Spleen (tissue), 11 donors: ENCODE measurements at regions not wholly inside any gene's neighbourhood (a gene's known extent, or its start where the extent isn't known, plus 50 kb on each side); places are given as distances from the start of the nearest gene placed in this dataset.

ENCODE experiments used
- DNase-seq: peaks from one replicate; pipeline ENCODE4 v3.0.0-alpha.2; 2020
- H3K27ac ChIP-seq, 8 donors: fragments of 200-600 bp; sonication (generic) in 7 of 8; 1 replicate in 4 of 8; 2 replicates in 4 of 8; pipeline versions ENCODE4 v1.5.0 to v1.8.0; 2016 to 2021; ENCODE audit warnings: inconsistent platforms in 4 of 8, mild to moderate bottlenecking in 4 of 8, moderate library complexity in 1 of 8
- H3K27me3 ChIP-seq, 7 donors: fragments of 200-600 bp; sonication (generic) in 6 of 7; replicated peaks in 1 of 7; 1 replicate in 4 of 7; 2 replicates in 3 of 7; pipeline versions ENCODE4 v1.5.0 to v1.8.0; 2016 to 2021; ENCODE audit warnings: inconsistent platforms in 3 of 7, mild to moderate bottlenecking in 1 of 7
- H3K36me3 ChIP-seq, 6 donors: fragments of 200-600 bp; sonication (generic) in 5 of 6; 1 replicate in 4 of 6; 2 replicates in 2 of 6; pipeline versions ENCODE4 v1.5.0 to v1.8.0; 2016 to 2021; ENCODE audit warnings: inconsistent platforms in 2 of 6
- H3K4me1 ChIP-seq, 6 donors: fragments of 200-600 bp; sonication (generic) in 5 of 6; 1 replicate in 3 of 6; 2 replicates in 3 of 6; pipeline versions ENCODE4 v1.5.0 to v1.8.0; 2016 to 2021; ENCODE audit warnings: inconsistent platforms in 3 of 6
- H3K4me3 ChIP-seq, 8 donors: fragments of 200-600 bp; sonication (generic) in 7 of 8; 1 replicate in 4 of 8; 2 replicates in 4 of 8; pipeline versions ENCODE4 v1.5.0 to v1.8.0; 2016 to 2021; ENCODE audit warnings: inconsistent platforms in 4 of 8, mild to moderate bottlenecking in 4 of 8, moderate library complexity in 2 of 8
- H3K9me3 ChIP-seq, 8 donors: fragments of 200-600 bp; sonication (generic) in 7 of 8; 1 replicate in 4 of 8; 2 replicates in 4 of 8; pipeline versions ENCODE4 v1.5.0 to v1.8.0; 2016 to 2021; ENCODE audit warnings: inconsistent platforms in 4 of 8
- CTCF ChIP-seq, 11 experiments: fragments of 200-600 bp in 7 of 11; fragments of 450-650 bp in 4 of 11; sonication (generic) in 4 of 11; IDR thresholded peaks in 8 of 11; conservative IDR thresholded peaks in 3 of 11; 1 replicate in 7 of 11; 2 replicates in 4 of 11; pipeline versions ENCODE4 v1.4.0 to v1.8.0; 2016 to 2021; ENCODE audit warnings: antibody characterized with exemption in 11 of 11, inconsistent platforms in 4 of 11, mild to moderate bottlenecking in 1 of 11
- POLR2A ChIP-seq, 3 donors: fragments of 450-650 bp; IDR thresholded peaks; one replicate each; pipeline ENCODE4 v1.5.1; 2017; ENCODE audit warnings: antibody characterized with exemption in 3 of 3, mild to moderate bottlenecking in 1 of 3
- POLR2AphosphoS5 ChIP-seq, 3 donors: sonication (generic); formaldehyde crosslinking; IDR thresholded peaks; one replicate each; pipeline ENCODE4 v1.5.1; 2017; ENCODE audit warnings: antibody characterized with exemption in 3 of 3
- WGBS, 5 donors: extraction: QIAGEN DNeasy Blood & Tissue Kit in 3 of 5; methylation state at CpG; one replicate each; pipeline versions ENCODE4 v1.1.5 to v1.1.7; 2013 to 2018; 5-methylcytosine and 5-hydroxymethylcytosine counted together
- intact Hi-C: fragments of 100-400 bp; cut with DNase I; formaldehyde crosslinking; loops from one replicate; pipeline ENCODE4 v1.15.0; 2023; ENCODE audit warnings: low total_unique reads
- donor health status: healthy with polysubstance abuse.
- donor health status: DM: no; HTN: no; CAD: no; lungs with moderate emphysema.
- donor health status: DM: no; HTN: no; CAD: no.
- donor health status: Bipolar disorder and iron deficiency.
- donor health status: healthy.
- donor health status: DM: no; HTN: no; CAD: no.
- donor health status: DM: yes; HTN: yes; CAD: no.

- TF ChIP-seq POLR2AphosphoS5 (IDR thresholded peaks at IDR 0.05) (peak in 1 of 3 donors; percentile 47), CTCF (IDR thresholded peaks at IDR 0.05 in 8 of 11, conservative IDR thresholded peaks at IDR 0.05 in 3 of 11) (no peak), POLR2A (IDR thresholded peaks at IDR 0.05) (no peak)
- Histone ChIP-seq H3K27me3 (no peaks in the 10 kb centered on the region), H3K27ac (peak overlapping the region in 6 of 8 donors; percentile 2 to 72 (median 54)), H3K9me3 (no peaks in the 10 kb centered on the region), H3K4me1 (peaks cover 0 to 7% (median 0%) of the 10 kb centered on the region in 6 donors), H3K36me3 (no peaks in the 10 kb centered on the region), H3K4me3 (peak overlapping the region in 1 of 8 donors; percentile 13)
- 83 to 87% (median 85%) methylated on average over 11 of the region's 11 CpGs for WGBS, 5 donors
- no peak for DNase-seq
- intact Hi-C loops, result no loop called here
Measured at GRCh38 chr10:59538623-59539022, 171.0 kb downstream of the SLC16A9 start.

GRCh38 chr10:59537501-59537900 lies 172.1 kb downstream of the SLC16A9 start:
- Histone ChIP-seq H3K27me3 (no peaks in the 10 kb centered on the region), H3K4me3 (peak overlapping the region in 1 of 8 donors; percentile 13), H3K9me3 (no peaks in the 10 kb centered on the region), H3K27ac (peak overlapping the region in 7 of 8 donors; percentile 46 to 72 (median 58)), H3K36me3 (no peaks in the 10 kb centered on the region), H3K4me1 (peaks cover 0 to 7% (median 0%) of the 10 kb centered on the region in 6 donors)
- WGBS, 5 donors, result 72 to 87% (median 79%) methylated on average over 4 of the region's 4 CpGs
- DNase-seq, result no peak
- intact Hi-C loops, result no loop called here
- no peak for TF ChIP-seq POLR2A (IDR thresholded peaks at IDR 0.05)
- TF ChIP-seq CTCF (IDR thresholded peaks at IDR 0.05 in 8 of 11, conservative IDR thresholded peaks at IDR 0.05 in 3 of 11), result no peak
- TF ChIP-seq POLR2AphosphoS5 (IDR thresholded peaks at IDR 0.05), result no peak

GRCh38 chr10:59536167-59537014 lies 173.3 kb downstream of the SLC16A9 start:
- peak overlapping the region in 1 of 8 donors; percentile 13 for H3K4me3 ChIP-seq

GRCh38 chr10:59524348-59524747 lies 162.0 kb upstream of the FAM13C start:
- no peaks in the 10 kb centered on the region for H3K27me3 ChIP-seq
- no peak overlapping the region for H3K4me3 ChIP-seq
- peak overlapping the region in 1 of 8 donors; percentile 52 for H3K27ac ChIP-seq
- no peaks in the 10 kb centered on the region for H3K4me1 ChIP-seq
- no peak for DNase-seq
- no peak for TF ChIP-seq POLR2AphosphoS5 (IDR thresholded peaks at IDR 0.05)
- no peak for TF ChIP-seq CTCF (IDR thresholded peaks at IDR 0.05 in 8 of 11, conservative IDR thresholded peaks at IDR 0.05 in 3 of 11)
- no peak for TF ChIP-seq POLR2A (IDR thresholded peaks at IDR 0.05)
- WGBS, 5 donors, result 0 to 47% (median 27%) methylated on average over 1 of the region's 1 CpG
- H3K36me3 ChIP-seq, result no peaks in the 10 kb centered on the region
- intact Hi-C loops, result no loop called here
- no peaks in the 10 kb centered on the region for H3K9me3 ChIP-seq

More at GRCh38 chr10:59536167-59537014, 173.3 kb downstream of the SLC16A9 start:
- 11 to 34% (median 22%) methylated on average over 4 of the region's 4 CpGs for WGBS, 5 donors
- Histone ChIP-seq H3K36me3 (no peaks in the 10 kb centered on the region), H3K27ac (peak overlapping the region in 7 of 8 donors; percentile 46 to 72 (median 58)), H3K4me1 (peaks cover 0 to 7% (median 0%) of the 10 kb centered on the region in 6 donors), H3K27me3 (no peaks in the 10 kb centered on the region), H3K9me3 (no peaks in the 10 kb centered on the region)
- intact Hi-C loops, result no loop called here
- TF ChIP-seq POLR2AphosphoS5 (IDR thresholded peaks at IDR 0.05) (peak in 2 of 3 donors; percentile 16 to 49), POLR2A (IDR thresholded peaks at IDR 0.05) (no peak)
- no peak for DNase-seq
